H1 (cell line): ENCODE measurements at regions not wholly inside any gene's neighbourhood (a gene's known extent, or its start where the extent isn't known, plus 50 kb on each side); places are given as distances from the start of the nearest gene placed in this dataset.

Source experiments
- CTCF ChIA-PET: fragments of 300-600 bp; sonication (Branson Sonifier 250); formaldehyde crosslinking; loops from one replicate; lab custom pipeline; 2021; ENCODE audit not compliant: partially characterized antibody; lab: Charles Lee
- POLR2A ChIA-PET: fragments of 300-600 bp; sonication (Branson Sonifier 250); formaldehyde crosslinking; loops from one replicate; lab custom pipeline; 2021; ENCODE audit warnings: inconsistent platforms; ENCODE audit not compliant: partially characterized antibody; lab: Charles Lee
- DNase-seq, 2 experiments: peaks; one replicate each; pipeline versions ENCODE4 v3.0.0 to v3.0.0-alpha.2; 2010 to 2022; ENCODE audit warnings: low spot score in 2 of 2, low read depth in 1 of 2, mixed read lengths in 1 of 2
- FAIRE-seq: peaks from 2 replicates; lab custom pipeline; 2011; peaks lifted over from hg19 to GRCh38; lab: Jason Lieb, UNC
- H2AFZ ChIP-seq: 2 replicates; pipeline ENCODE4 v1.8.1; 2012; ENCODE audit warnings: low read length, inconsistent platforms
- H2AK5ac ChIP-seq: 2 replicates; pipeline ENCODE4 v1.6.1; 2013; ENCODE audit warnings: low read depth, low read length
- H2BK120ac ChIP-seq: replicated peaks from 2 replicates; pipeline ENCODE3; 2013; ENCODE audit warnings: low read depth, low read length, inconsistent platforms
- H2BK12ac ChIP-seq: 2 replicates; pipeline ENCODE4 v1.6.1; 2013; ENCODE audit warnings: low read depth, low read length
- H2BK15ac ChIP-seq: 2 replicates; pipeline ENCODE4 v1.6.1; 2013; ENCODE audit warnings: low read length
- H2BK20ac ChIP-seq: 2 replicates; pipeline ENCODE4 v1.6.1; 2013; ENCODE audit warnings: low read length
- H2BK5ac ChIP-seq: 2 replicates; pipeline ENCODE4 v1.6.1; 2013; ENCODE audit warnings: low read depth, low read length
- H3K14ac ChIP-seq: 2 replicates; pipeline ENCODE4 v1.6.1; 2013; ENCODE audit warnings: inconsistent platforms; ENCODE audit not compliant: insufficient read length
- H3K18ac ChIP-seq: 2 replicates; pipeline ENCODE4 v1.6.1; 2013; ENCODE audit warnings: low read length; ENCODE audit errors: extremely low read depth
- H3K23ac ChIP-seq: 2 replicates; pipeline ENCODE4 v1.6.1; 2013; ENCODE audit warnings: inconsistent platforms; ENCODE audit not compliant: insufficient read length
- H3K23me2 ChIP-seq: 2 replicates; pipeline ENCODE4 v1.6.1; 2013; ENCODE audit warnings: low read depth, low read length
- H3K27ac ChIP-seq: 2 replicates; pipeline ENCODE4 v1.6.1; 2011; ENCODE audit warnings: low read depth, low read length, inconsistent platforms
- H3K27me3 ChIP-seq, 4 experiments: replicated peaks in 1 of 4; 1 replicate in 1 of 4; 2 replicates in 3 of 4; pipeline versions ENCODE4 v1.6.1 to v1.8.1; 2011 to 2013; ENCODE audit warnings: low read length in 3 of 4, mild to moderate bottlenecking in 3 of 4, inconsistent platforms in 2 of 4, mixed read lengths in 2 of 4, moderate library complexity in 1 of 4; ENCODE audit not compliant: control insufficient read depth in 3 of 4, insufficient read depth in 3 of 4; ENCODE audit errors: extremely low read depth in 1 of 4
- H3K36me3 ChIP-seq, 4 experiments: 2 replicates each; pipeline versions ENCODE4 v1.6.1 to v1.8.1; 2011 to 2013; ENCODE audit warnings: mild to moderate bottlenecking in 4 of 4, low read length in 3 of 4, moderate library complexity in 2 of 4, control low read depth in 1 of 4, inconsistent platforms in 1 of 4; ENCODE audit not compliant: insufficient read depth in 4 of 4, control insufficient read depth in 2 of 4
- H3K4ac ChIP-seq: replicated peaks from 2 replicates; pipeline ENCODE3; 2013; ENCODE audit warnings: low read length, low read depth, mixed read lengths, inconsistent platforms; ENCODE audit not compliant: insufficient read length
- H3K4me1 ChIP-seq, 4 experiments: replicated peaks in 1 of 4; 1 replicate in 1 of 4; 2 replicates in 3 of 4; pipeline versions ENCODE4 v1.6.1 to v1.8.1; 2011 to 2013; ENCODE audit warnings: low read length in 3 of 4, inconsistent platforms in 2 of 4, mixed read lengths in 1 of 4; ENCODE audit not compliant: insufficient read depth in 4 of 4, control insufficient read depth in 3 of 4
- H3K4me2 ChIP-seq, 2 experiments: 2 replicates each; pipeline versions ENCODE4 v1.6.1 to v1.8.1; 2011 to 2013; ENCODE audit warnings: low read depth in 2 of 2, low read length in 2 of 2, control low read depth in 1 of 2, inconsistent platforms in 1 of 2, mild to moderate bottlenecking in 1 of 2; ENCODE audit not compliant: insufficient read depth in 1 of 2
- H3K4me3 ChIP-seq, 4 experiments: fragments of 200-600, 300-600 bp in 1 of 4; sonication (generic), shearing (Covaris generic), sonication (Bioruptor Twin) in 1 of 4; 2 replicates each; pipeline versions ENCODE4 v1.5.1 to v1.8.1; 2011 to 2016; ENCODE audit warnings: low read length in 4 of 4, low read depth in 3 of 4, control low read depth in 2 of 4, inconsistent platforms in 2 of 4, mild to moderate bottlenecking in 2 of 4, mixed read lengths in 1 of 4, moderate library complexity in 1 of 4; ENCODE audit not compliant: insufficient read depth in 2 of 4; ENCODE audit errors: extremely low read depth in 1 of 4
- H3K56ac ChIP-seq: replicated peaks from 2 replicates; pipeline ENCODE3; 2013; ENCODE audit warnings: low read depth, mild to moderate bottlenecking, mixed read lengths, low read length, inconsistent platforms; ENCODE audit not compliant: insufficient read length
- H3K79me1 ChIP-seq: 2 replicates; pipeline ENCODE4 v1.6.1; 2013; ENCODE audit warnings: low read depth, low read length, control low read depth
- H3K79me2 ChIP-seq, 2 experiments: 2 replicates each; pipeline versions ENCODE4 v1.6.1 to v1.8.1; 2012 to 2013; ENCODE audit warnings: low read length in 2 of 2, mild to moderate bottlenecking in 2 of 2, inconsistent platforms in 1 of 2; ENCODE audit not compliant: insufficient read depth in 2 of 2, control insufficient read depth in 1 of 2
- H3K9ac ChIP-seq, 4 experiments: replicated peaks in 1 of 4; 1 replicate in 1 of 4; 2 replicates in 3 of 4; pipeline versions ENCODE4 v1.6.1 to v1.8.1; 2011 to 2013; ENCODE audit warnings: low read depth in 3 of 4, low read length in 3 of 4, control low read depth in 2 of 4, mild to moderate bottlenecking in 2 of 4, moderate library complexity in 2 of 4, inconsistent platforms in 1 of 4; ENCODE audit errors: extremely low read depth in 1 of 4
- H3K9me3 ChIP-seq, 2 experiments: 2 replicates each; pipeline versions ENCODE4 v1.6.1 to v1.8.1; 2012 to 2013; ENCODE audit warnings: mild to moderate bottlenecking in 2 of 2, moderate library complexity in 2 of 2, control low read depth in 1 of 2, inconsistent platforms in 1 of 2, low read depth in 1 of 2, low read length in 1 of 2, mixed read lengths in 1 of 2; ENCODE audit not compliant: insufficient read depth in 2 of 2
- H4K20me1 ChIP-seq, 2 experiments: replicated peaks in 1 of 2; 2 replicates each; pipeline versions ENCODE3 to v1.8.1; 2011 to 2013; ENCODE audit warnings: inconsistent platforms in 2 of 2, low read length in 2 of 2, mild to moderate bottlenecking in 1 of 2; ENCODE audit not compliant: insufficient read depth in 2 of 2, control insufficient read depth in 1 of 2
- H4K5ac ChIP-seq: 2 replicates; pipeline ENCODE4 v1.6.1; 2013; ENCODE audit warnings: low read length, low read depth, mixed read lengths, inconsistent platforms; ENCODE audit not compliant: insufficient read length
- H4K8ac ChIP-seq: 2 replicates; pipeline ENCODE4 v1.8.0; 2013; ENCODE audit warnings: mild to moderate bottlenecking, moderate library complexity, low read length, inconsistent platforms; ENCODE audit not compliant: insufficient read depth; ENCODE audit errors: extremely low read depth
- H4K91ac ChIP-seq: replicated peaks from 2 replicates; pipeline ENCODE3; 2013; ENCODE audit warnings: low read length, mixed read lengths, inconsistent platforms; ENCODE audit not compliant: insufficient read length
- FOSL1 ChIP-seq: IDR thresholded peaks from 2 replicates; pipeline ENCODE4 v1.6.1; 2011; ENCODE audit warnings: mild to moderate bottlenecking, low read depth, low read length, moderate library complexity; ENCODE audit not compliant: insufficient read depth
- TAF7 ChIP-seq: optimal IDR thresholded peaks from 2 replicates; pipeline ENCODE3; 2011; ENCODE audit warnings: low read depth, mild to moderate bottlenecking, inconsistent platforms, low read length, moderate library complexity, borderline replicate concordance
- WGBS, 2 experiments: shearing (Covaris generic) in 1 of 2; methylation state at CpG; one replicate each; pipeline versions ENCODE4 v1.1.6 to v1.1.7; 2013 to 2015; ENCODE audit warnings: low lambda C conversion rate in 2 of 2, mixed read lengths in 2 of 2, inconsistent platforms in 1 of 2, low coverage in 1 of 2, missing lambda C conversion rate in 1 of 2; ENCODE audit not compliant: insufficient replicate concordance in 2 of 2, insufficient coverage in 1 of 2, insufficient read length in 1 of 2; ENCODE audit errors: extremely low coverage in 1 of 2, missing lambda C conversion rate in 1 of 2; 5-methylcytosine and 5-hydroxymethylcytosine counted together
- TF ChIP-seq, protein P1 (sequence below): IDR thresholded peaks from 2 replicates; pipeline ENCODE4 v1.6.1; 2011; ENCODE audit warnings: low read depth, mild to moderate bottlenecking, low read length; ENCODE audit not compliant: insufficient read depth

DNA sequence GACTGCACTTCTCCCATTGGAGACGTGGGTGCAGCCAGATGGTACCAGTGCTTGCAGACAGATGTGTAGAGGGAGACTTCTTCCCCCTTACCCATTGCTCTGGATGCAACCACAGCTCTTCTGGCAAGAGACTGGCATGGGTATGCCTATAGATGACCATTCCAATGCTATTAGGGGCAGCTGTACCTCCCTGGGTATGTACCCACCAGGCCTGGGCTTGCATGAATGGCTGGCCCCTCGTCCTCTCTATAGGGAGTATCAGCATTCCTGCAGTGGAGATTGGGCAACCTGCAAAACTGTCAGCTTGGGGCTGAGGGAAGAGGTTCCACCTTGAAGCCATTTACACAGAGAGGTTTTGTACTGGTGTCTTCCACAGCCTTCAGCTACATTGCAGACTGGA lies 57.6 kb upstream of the FXR1 start:
- Histone ChIP-seq H2AK5ac (no peak overlapping the region), H3K27me3 (no peaks in the 10 kb centered on the region), H3K18ac (no peak overlapping the region), H3K4me1 (peaks cover 3 to 7% (median 4%) of the 10 kb centered on the region in 4 experiments), H3K79me2 (no peaks in the 10 kb centered on the region), H3K23ac (no peak overlapping the region), H2BK120ac (no peak overlapping the region), H3K4me3 (no peak overlapping the region), H2BK15ac (no peak overlapping the region), H3K27ac (no peak overlapping the region), H4K20me1 (no peaks in the 10 kb centered on the region), H4K5ac (no peak overlapping the region), H3K36me3 (no peaks in the 10 kb centered on the region), H3K9me3 (no peaks in the 10 kb centered on the region), H4K91ac (no peak overlapping the region), H3K56ac (no peak overlapping the region), H2BK20ac (0 out of 2 replicates have a peak overlapping the region, but pooled peaks have one; percentile 21), H2AFZ (0 out of 2 replicates have a peak overlapping the region, but pooled peaks have one; percentile 11), H3K23me2 (no peaks in the 10 kb centered on the region), H3K79me1 (no peaks in the 10 kb centered on the region), H3K14ac (no peak overlapping the region), H3K9ac (no peak overlapping the region), H3K4ac (no peak overlapping the region), H2BK12ac (no peak overlapping the region), H2BK5ac (peak overlapping the region; percentile 8; the same call in 1 of the 2 replicates), H4K8ac (no peak overlapping the region), H3K4me2 (no peak overlapping the region)
- DNase-seq (no peak), FAIRE-seq (no peak)
- CTCF ChIA-PET: interaction anchor here (0.6 to 3.9 kb wide), 24 partner anchors 9 to 244 kb away, joined by 3 to 27 read pairs (median 4); no protein-coding TSS in a partner anchor
- POLR2A ChIA-PET: interaction anchor here (1.1 kb wide), 1 partner anchor 58 kb away, joined by 3 read pairs; no protein-coding TSS in a partner anchor
- 88% methylated on average over 2 of the region's 2 CpGs; no CpG with 5 or more reads in 1 of the 2 experiments for WGBS, 2 experiments
- no peak for TF ChIP-seq FOSL1
- TF ChIP-seq, protein P1, sequence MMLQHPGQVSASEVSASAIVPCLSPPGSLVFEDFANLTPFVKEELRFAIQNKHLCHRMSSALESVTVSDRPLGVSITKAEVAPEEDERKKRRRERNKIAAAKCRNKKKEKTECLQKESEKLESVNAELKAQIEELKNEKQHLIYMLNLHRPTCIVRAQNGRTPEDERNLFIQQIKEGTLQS: no peak
- no peak for TF ChIP-seq TAF7
